ENCODE measurements at regions not wholly inside any gene's neighbourhood (a gene's known extent, or its start where the extent isn't known, plus 50 kb on each side); places are given as distances from the start of the nearest gene placed in this dataset.

DNA sequence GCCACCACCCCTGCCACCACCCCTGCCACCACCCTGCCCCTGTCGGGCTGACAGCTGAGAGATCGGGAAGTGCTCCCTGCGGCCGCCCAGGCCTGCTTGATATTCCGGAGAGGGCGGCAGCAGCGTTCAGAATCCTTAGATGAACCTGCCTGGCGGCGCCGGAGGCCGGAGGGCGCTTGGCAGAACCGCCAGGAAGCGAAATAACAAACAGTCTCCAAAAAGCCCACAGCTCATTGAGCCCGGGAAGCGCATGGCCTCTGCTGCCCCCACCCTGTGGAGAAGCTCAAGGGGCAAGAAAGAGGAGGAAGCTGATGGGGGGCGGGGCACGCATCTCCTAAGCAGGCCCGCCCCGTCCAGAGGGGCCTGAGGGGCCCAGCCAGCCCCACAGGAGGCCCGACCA is 92.2 kb upstream of the MBOAT2 start:
- TF ChIP-seq, protein P1, sequence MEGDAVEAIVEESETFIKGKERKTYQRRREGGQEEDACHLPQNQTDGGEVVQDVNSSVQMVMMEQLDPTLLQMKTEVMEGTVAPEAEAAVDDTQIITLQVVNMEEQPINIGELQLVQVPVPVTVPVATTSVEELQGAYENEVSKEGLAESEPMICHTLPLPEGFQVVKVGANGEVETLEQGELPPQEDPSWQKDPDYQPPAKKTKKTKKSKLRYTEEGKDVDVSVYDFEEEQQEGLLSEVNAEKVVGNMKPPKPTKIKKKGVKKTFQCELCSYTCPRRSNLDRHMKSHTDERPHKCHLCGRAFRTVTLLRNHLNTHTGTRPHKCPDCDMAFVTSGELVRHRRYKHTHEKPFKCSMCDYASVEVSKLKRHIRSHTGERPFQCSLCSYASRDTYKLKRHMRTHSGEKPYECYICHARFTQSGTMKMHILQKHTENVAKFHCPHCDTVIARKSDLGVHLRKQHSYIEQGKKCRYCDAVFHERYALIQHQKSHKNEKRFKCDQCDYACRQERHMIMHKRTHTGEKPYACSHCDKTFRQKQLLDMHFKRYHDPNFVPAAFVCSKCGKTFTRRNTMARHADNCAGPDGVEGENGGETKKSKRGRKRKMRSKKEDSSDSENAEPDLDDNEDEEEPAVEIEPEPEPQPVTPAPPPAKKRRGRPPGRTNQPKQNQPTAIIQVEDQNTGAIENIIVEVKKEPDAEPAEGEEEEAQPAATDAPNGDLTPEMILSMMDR (IDR thresholded peaks at IDR 0.05): peak in 2 of 5 experiments; percentile 7 to 28
- TF ChIP-seq POLR2AphosphoS5 (IDR thresholded peaks at IDR 0.05) (no peak), POLR2A (IDR thresholded peaks at IDR 0.05) (no peak)

All from transverse colon (tissue), 4 donors.